ENCODE measurements at regions not wholly inside any gene's neighbourhood (a gene's known extent, or its start where the extent isn't known, plus 50 kb on each side); places are given as distances from the start of the nearest gene placed in this dataset.

DNA sequence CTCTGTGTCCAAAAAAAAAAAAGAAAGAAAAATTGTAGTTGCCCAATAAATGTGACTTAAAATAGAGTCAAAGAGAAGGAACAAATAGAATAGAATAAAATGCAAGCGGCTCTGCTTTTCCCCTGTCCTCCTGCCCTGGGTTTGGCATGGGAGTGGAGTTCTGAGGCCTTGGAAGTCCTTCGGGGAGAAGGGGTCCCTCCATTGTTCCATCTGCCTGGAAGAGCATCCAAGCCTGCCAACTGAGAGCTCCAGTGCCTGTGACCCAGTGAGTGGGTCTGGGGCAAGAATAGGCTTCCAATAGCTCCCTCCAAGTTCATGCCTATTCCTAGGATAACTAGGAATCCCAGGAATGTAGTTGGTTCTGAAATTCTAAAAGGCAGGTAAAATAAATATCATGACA is 321.4 kb downstream of the MYCN start:
- no peak for TF ChIP-seq CTCF (conservative IDR thresholded peaks at IDR 0.05; ENCODE audit: low read depth, low read length)
- no peak for DNase-seq (ENCODE audit: low read depth)
- H3K4me3 ChIP-seq (ENCODE audit: low read depth, low read length): no peak overlapping the region

- DNase-seq (ENCODE audit: low read depth): no peak
- H3K4me3 ChIP-seq (ENCODE audit: low read depth, low read length): no peak overlapping the region
- no peak for TF ChIP-seq CTCF (conservative IDR thresholded peaks at IDR 0.05; ENCODE audit: low read depth, low read length)
Observed at GRCh38 chr2:16261071-16261470, 320.7 kb downstream of the MYCN start.

DNA sequence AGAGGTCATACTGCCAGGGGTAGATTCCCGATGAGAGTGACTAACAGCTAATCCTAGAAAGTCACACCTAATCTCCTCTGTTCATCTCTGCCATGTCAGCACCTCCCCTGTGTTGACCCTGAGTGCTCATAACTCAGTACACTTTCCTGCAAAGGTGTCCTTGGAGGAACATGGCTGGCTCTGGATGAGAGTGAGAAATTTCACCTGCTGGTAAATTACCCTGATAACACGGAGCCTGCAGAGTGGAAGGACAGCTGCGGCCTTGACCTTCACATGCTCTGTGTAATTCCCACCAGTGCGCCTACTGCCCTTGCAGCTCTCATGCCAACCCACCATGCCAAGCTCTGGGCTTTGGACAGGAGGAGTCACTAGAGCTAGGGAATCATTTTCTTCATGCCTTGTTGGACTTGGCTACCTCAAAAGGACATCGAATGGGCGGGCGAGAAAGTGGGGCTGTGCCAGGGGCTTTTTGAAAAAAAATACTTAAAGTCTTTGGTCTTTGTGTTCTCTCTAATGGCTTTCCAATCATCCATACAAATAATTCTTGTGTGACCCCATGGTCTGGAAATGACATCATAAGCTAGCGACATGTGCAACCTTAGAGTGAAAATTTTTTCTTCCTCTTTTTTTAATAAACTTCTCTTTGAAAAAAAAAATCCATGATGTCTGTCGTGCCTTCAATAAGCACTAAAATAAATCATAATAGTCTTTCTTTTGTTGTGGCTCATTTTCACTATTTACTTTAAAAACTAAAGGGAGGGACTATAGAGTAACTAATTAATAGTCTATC is 319.9 kb downstream of the MYCN start:
- H3K4me3 ChIP-seq (ENCODE audit: low read depth, low read length): no peak overlapping the region
- no peak for DNase-seq (ENCODE audit: low read depth)
- no peak for TF ChIP-seq CTCF (conservative IDR thresholded peaks at IDR 0.05; ENCODE audit: low read depth, low read length)

DNA sequence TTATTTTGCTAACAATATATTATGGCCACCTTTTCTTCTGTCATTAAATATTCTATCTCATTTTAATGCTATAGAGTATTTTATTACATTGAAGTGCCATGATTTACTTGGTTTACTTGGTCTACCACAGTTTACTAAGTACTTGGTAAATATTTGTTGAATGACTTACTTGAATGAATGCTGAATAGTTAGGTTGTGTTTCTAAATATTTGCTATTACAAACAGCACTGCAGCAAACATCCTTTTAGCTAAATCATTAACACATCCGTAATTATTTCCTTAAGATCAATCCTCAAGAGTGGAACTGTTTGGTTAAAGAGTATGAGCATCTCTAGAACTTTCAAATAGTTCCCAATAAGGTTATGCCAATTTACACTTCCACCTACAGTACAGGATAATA is 318.7 kb downstream of the MYCN start:
- no peak for TF ChIP-seq CTCF (conservative IDR thresholded peaks at IDR 0.05; ENCODE audit: low read depth, low read length)
- H3K4me3 ChIP-seq (ENCODE audit: low read depth, low read length): no peak overlapping the region
- no peak for DNase-seq (ENCODE audit: low read depth)

- no peak for TF ChIP-seq CTCF (conservative IDR thresholded peaks at IDR 0.05; ENCODE audit: low read depth, low read length)
- no peak overlapping the region for H3K4me3 ChIP-seq (ENCODE audit: low read depth, low read length)
- no peak for DNase-seq (ENCODE audit: low read depth)
Observed at GRCh38 chr2:16258350-16258749, 318.0 kb downstream of the MYCN start.

DNA sequence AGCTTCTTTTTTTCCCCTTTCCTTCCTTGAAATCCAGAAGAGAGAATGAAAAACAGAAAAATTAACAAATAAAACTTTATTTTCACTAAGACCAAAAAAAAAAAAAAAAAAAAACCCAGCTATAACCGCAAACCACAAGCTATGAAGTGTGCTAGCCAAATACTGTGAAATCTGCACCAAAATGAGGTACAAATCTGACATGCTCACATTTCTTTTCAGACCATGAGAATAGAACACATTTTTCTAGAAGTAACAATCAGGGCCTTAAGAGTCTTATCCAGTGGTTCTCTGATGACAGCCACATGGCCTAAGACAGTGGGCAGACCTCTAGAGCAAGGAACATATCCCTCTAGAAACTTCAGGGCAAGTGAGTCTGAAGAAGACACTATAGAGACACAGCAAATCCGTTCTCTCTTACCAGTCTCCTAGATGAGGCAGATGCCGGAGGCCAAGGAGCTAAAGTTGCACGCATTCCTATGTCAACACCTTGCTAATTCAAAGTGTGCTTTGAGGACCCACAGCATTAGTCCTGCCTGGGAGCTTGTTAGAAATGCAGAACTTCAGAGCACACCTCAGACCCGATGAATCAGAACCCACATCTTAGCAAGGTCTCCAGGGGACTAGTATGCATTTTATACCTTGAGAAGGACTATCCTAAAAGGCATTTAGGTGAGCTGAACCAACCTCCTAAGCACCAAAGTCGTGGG is 317.1 kb downstream of the MYCN start:
- no peak overlapping the region for H3K4me3 ChIP-seq (ENCODE audit: low read depth, low read length)
- DNase-seq (ENCODE audit: low read depth): no peak
- no peak for TF ChIP-seq CTCF (conservative IDR thresholded peaks at IDR 0.05; ENCODE audit: low read depth, low read length)

Measured in choroid plexus epithelial cell (primary cell).